Dedifferentiated amniotic fluid mesenchymal stem cell (primary cell): ENCODE measurements at regions not wholly inside any gene's neighbourhood (a gene's known extent, or its start where the extent isn't known, plus 50 kb on each side); places are given as distances from the start of the nearest gene placed in this dataset.

Source experiments
- DNase-seq: peaks from one replicate; pipeline ENCODE4 v3.0.0-alpha.2; 2016; ENCODE audit errors: extremely low spot score

DNA sequence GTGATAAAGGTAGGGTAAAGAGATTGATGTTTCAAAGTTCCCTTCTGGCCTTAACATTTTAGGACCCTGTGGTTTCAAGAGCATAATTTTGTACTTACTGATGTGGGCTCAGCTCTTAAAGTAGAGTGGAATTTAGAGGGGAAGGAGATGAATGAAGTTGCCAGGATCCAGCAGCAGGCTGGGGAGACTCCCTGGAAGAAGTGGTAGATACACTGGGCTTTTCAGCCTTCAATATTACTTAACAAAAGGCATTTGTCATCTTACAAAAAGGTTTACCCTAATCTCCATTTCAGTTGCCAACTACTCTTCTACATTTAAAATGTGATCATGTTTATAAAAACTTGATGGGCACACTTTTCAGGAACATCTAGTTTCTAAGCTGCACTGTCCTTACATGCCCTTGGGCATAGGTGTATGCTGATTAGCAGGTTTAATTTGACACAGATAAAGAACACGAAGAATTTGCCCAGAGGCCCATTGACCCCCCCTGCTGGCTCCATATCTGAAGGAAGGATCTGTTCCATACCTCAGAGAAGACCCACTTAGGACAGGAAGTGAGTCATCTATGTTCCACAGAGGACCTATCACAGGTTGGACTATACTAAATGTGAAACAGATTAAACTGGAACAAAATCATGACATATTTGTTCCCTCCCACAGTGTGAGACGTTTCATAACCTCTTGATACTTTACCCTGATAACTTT lies 93.0 kb upstream of the LPP start:
- no peak for DNase-seq

DNA sequence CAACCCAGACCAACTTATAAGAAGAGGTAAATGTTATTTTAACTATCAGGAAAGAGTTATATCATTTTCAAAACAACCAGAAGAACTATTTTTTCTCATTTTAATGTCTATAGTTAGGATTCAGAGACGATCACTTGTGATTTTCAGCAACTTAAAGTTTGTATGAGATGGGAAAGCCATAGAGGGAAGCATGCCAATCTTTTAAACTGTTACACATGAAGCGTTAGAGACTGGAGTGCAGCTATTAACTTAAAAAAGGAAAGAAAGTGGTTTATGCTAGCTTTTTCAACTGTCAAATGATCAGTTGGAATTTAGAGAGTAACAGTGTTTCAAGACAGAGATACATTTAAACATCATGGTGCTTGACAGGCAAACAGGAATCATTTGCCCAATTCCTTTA lies 91.7 kb upstream of the LPP start:
- DNase-seq = no peak

DNA sequence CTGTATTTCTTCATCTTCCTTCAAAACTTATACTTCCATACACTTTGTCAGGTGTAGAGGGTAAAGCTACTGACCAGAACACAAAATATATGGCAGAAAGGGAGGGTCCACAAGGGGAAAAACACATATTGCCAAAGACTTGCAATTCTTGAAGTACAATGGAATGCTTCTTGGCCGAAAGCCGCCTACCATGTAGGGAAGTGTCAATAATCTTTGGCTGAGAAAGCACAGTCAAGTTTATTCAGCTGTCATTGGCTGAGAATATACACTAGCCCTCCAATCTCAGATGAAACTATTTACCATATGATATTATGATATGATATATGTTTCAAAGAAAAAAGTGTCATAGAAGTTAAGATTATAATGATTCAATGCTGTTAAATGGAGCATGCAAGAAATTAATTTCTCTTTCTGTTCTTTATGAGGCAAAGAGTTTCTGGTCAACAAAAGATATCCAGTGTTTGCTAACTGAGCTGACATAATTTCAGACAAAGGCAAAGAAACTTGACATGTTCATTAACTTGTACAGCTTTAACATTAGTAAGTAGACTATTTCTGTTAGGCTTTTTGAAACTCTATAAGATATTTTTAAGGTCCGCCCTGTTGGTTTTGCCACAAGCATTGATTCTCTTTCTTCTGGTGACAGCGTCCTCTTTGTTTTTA lies 89.0 kb upstream of the LPP start:
- DNase-seq = no peak

GRCh38 chr3:188066141-188066540 lies 87.8 kb upstream of the LPP start:
- no peak for DNase-seq

DNA sequence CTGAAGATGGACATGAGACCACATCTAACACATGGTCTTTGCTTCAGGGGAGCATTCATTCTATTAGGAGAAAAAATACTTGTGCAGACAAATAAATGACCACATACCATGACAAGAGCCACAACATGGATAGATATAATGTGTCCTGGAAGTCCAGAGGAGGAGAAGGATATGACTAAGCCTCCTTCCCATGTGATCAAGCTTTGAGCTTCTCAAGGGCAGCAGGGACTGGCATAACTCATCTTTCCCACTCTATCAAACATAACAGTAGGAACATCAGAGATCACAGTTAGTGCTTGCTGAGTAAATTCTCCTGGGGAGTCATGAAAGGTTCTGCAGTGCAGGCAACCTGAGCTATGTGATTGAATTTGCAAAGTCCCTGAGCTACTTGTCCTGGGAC lies 86.0 kb upstream of the LPP start:
- no peak for DNase-seq

DNA sequence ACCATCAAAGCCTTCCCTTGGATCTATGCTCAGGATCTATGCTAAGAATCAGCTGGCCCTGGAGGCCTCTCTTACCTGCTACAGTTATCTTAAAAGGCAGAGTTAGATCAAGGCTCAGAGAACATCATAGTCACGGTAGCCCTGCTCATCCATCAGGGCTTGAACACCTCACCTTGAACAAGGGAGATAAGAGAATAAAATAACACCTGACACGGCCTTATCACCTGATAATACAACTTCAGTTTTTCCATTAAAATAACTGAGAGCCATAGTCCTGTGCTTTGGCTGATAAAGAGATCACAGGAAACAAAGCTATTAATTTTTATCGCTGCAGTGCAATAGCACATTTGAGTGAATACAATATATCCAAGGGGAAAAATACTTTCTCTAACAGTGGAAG lies 85.6 kb upstream of the LPP start:
- no peak for DNase-seq

DNA sequence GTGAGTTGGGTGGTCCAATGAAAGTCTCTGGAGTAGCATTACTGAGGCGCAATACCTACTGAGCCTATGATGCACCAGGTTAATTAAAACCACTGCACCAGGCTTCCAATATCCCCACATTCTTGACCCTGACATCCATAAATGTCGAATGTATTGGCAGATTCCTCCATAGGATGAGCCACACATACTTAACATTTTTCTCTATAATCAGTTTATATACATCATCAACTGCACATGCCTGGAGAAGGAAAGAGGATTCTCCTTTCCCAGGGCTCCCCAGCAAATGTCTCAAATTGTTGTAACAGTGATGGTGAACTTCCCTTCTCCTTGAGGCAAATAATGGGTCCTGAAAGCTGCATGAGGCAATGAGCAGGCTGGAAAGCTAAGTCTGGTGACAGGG lies 82.3 kb upstream of the LPP start:
- DNase-seq = no peak

DNA sequence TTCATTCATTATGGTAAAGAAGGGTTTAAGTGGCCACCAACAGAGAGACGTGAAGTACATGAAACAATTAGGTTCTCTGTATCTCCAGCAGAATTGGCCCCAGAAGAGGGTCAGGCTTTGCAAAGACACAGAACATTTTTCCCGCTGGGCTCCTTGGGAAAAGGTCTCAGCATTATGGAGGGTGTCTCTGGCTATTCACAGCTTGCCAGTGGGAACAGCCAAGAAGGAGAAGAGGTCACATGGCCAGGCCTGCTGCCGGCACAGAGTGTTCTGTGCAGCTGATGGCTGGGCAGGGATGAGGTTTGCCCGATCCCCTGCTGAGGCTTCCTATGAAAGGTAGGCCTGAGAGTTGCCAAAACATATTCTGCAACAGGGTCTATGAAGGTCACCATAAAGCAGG lies 77.8 kb upstream of the LPP start:
- DNase-seq = no peak

GRCh38 chr3:188077160-188077799 lies 76.7 kb upstream of the LPP start:
- no peak for DNase-seq

DNA sequence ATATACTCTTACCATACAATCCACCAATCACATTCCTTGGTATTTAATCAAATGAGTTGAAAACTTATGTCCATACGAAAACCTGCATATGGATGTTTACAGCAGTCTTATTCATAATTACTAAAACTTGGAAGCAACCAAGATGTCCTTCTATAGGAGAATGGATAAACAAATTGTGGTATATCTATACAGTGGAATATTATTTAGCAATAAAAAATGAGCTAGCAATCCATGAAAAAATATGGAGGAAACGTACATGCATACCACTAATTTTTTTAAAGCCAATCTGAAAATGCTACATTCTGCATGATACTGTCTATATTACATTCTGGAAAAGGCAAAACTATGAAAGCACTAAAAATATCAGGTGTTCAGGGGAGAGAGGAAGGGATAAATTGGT lies 73.9 kb upstream of the LPP start:
- DNase-seq = no peak

- no peak for DNase-seq
Measured at GRCh38 chr3:188082031-188082430, 71.9 kb upstream of the LPP start.

- DNase-seq = no peak
Measured at GRCh38 chr3:188082450-188082849, 71.5 kb upstream of the LPP start.

GRCh38 chr3:188083011-188083410 lies 70.9 kb upstream of the LPP start:
- no peak for DNase-seq

DNA sequence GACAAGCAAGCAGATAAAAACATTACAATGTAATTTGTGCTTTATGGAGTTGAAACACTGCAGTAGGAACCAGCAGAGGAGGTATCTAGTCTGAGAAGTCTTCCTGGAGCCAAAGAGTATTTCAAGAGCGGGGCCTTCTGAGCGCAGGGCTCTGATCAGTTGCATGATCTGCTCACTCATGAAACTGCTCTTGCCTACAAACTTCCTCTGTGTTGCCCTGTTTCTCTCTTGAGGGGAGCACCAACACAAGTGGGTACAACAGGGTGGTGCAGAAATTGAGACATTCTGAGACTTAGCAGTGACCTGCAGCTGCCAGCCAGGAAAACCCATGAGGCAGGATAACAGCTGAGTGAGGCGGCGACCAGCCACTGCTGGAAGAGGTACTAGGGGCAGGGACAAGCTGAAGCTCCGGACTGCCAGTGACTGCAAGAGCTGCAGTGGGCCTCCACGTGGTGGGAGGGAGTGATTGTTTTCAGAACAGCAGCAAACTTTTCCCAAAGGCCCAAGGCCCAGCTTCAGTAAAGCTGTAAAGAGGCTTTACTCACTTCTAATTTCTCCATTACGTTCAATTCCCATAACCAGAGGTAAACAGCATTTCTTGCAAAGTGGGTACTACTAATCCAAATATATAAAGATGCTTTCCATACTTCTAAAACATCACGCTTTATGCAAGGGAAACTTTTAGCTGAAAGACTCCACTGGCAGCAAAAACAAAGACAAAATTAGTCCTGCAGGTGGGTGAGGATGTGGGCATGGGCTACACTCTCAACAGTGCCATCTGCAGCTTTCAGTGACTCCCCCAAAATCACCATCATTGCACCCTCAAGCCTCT lies 69.0 kb upstream of the LPP start:
- no peak for DNase-seq

DNA sequence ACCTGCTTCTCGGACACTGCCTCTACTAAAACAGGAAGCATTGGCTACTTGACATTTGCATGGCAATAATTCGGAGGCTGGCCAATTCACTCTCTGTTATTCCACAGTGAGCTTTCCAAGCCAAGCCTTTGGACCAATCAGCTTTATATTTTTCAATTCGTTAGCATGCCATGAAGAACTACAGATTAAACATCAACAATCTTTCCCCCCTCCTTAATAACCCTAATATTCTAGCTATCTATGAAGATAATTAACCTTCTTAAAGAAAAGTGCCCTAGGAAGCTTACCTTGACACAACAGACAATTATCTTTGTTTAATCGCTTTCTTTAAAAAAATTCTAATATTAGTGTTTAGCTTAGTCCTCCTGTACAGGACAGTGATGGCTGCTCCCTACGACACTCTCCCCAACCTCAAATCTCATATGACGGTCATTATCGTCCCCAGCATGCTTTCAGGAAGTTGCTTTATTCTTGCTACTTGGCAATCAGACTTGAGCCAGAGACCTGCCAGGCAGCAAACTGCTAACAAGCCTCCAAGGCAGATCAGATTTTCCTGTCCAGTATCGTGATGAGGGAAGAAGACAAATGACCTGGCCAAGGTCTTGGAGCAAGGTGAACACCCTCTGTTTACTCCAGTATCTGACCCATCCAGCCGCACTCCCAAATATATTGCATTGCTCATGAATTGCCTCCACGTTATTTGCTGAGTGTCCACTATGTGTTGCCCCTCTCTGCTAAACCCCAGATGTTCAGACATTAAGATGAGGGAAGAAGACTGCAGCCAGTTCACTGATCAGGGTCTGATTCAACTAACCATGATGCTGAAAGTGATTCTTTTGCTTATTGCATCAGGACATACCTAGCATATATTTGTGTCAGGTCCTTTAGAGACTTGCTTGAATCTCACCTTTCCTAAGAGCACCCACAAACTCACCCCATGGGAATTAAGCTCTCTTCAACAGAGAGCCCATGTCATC lies 68.1 kb upstream of the LPP start:
- no peak for DNase-seq

DNA sequence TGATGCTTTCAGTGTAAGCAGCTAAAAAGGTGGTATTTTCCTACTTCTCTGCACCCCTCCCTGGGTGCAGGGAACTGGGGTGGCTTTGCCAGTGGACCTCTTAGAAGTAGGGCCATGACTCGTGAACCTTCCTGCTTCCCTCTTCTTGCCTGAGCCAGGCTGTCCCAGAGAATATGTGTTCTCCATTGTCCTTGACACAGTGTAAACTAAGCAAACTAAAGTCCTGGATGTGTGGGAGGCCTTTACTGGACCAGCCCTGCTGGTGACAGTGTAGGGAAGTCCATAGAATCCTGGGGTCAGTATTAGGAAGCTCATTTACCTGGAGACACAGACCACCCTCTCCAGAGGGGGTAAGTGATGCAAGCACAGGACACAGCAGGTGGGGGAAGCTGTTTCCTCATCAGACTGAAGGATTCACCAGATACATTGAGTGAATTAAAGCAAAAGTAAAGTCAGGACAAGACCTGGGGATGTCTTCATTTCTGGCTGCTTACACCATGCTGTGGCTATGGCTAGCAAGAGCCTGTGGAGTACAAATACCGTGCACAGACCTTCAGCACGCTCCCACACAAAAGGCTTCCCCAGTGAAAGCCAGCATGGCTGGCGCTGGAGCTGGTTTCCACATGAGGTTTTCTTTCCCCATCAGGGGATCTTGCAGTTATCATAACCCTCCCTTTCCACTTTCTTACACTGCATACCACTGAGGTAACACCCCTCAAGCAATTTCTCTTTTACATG lies 64.8 kb upstream of the LPP start:
- DNase-seq = no peak

DNA sequence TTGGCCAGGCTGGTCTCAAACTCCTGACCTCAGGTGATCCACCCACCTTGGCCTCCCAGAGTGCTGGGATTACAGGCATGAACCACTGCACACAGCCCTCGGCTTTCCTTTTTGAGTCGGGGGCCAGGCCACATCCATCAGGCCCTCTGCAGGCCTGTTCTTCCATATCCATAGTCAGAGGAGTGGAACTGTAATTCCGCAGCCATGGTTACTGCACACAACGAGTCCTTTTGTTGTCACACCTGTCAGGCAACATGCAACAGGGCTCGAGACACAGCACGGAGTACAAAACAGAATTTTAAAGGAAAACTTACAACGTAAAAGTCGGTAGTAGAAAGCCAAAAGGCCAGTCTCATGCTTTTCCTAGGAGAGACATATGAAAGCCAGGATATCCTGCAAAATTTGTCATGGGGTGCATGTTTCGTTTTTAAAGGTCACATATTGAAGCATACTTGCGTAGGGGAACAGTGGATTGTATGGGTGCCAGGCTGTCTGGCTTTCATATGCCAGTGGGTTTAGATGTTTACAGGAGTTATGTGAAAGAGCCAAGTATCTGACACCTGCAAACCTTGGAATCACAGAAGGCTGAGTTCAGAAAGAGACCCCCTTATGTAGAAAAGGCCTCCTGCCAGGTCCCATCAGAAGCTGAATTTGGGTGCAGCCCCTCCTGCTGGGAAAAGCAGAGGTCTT lies 63.2 kb upstream of the LPP start:
- DNase-seq = no peak

GRCh38 chr3:188091746-188092145 lies 62.2 kb upstream of the LPP start:
- DNase-seq = no peak

GRCh38 chr3:188092648-188093047 lies 61.3 kb upstream of the LPP start:
- no peak for DNase-seq

GRCh38 chr3:188095431-188095830 lies 58.5 kb upstream of the LPP start:
- DNase-seq = no peak
